ENCODE measurements at regions not wholly inside any gene's neighbourhood (a gene's known extent, or its start where the extent isn't known, plus 50 kb on each side); places are given as distances from the start of the nearest gene placed in this dataset.

- no peak overlapping the region for H3K27ac Mint-ChIP-seq
- H3K9me3 Mint-ChIP-seq, result no peaks in the 10 kb centered on the region
- DNase-seq, result no peak
- H3K4me3 Mint-ChIP-seq, result no peak overlapping the region
- H3K27me3 Mint-ChIP-seq, result no peaks in the 10 kb centered on the region
- no peaks in the 10 kb centered on the region for H3K4me1 Mint-ChIP-seq
- H3K36me3 Mint-ChIP-seq, result no peaks in the 10 kb centered on the region
- ATAC-seq (replicated peaks), result no peak
Measured at GRCh38 chr12:74412606-74413230, 124.9 kb upstream of the ATXN7L3B start.

- Mint-ChIP-seq H3K4me1 (no peaks in the 10 kb centered on the region), H3K36me3 (no peaks in the 10 kb centered on the region), H3K27me3 (no peaks in the 10 kb centered on the region), H3K4me3 (no peak overlapping the region), H3K9me3 (no peaks in the 10 kb centered on the region), H3K27ac (no peak overlapping the region)
- DNase-seq, result no peak
- ATAC-seq (replicated peaks), result peak in 1 of 2 donors; percentile 59
Measured at GRCh38 chr12:74415633-74416032, 122.0 kb upstream of the ATXN7L3B start.

DNA sequence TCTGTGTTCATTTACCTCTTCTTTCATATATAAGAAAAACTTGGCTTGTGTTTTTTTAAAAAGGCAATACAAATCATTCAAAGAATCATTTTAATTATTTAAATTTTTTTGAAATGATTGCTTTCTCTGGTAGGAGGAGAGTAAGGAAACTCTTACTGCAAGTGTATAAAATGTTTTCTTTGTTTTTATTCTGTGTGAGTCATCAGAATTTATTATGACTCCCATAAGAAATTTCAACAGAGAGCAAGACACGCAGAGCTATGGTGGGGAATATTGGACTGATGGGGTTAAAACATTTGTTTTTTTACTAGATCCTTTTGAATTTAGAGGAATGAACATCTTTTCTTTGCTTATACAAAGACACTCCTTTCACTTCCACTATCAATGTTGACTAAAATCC, 119.1 kb upstream of the ATXN7L3B start:
- no peaks in the 10 kb centered on the region for H3K4me1 Mint-ChIP-seq
- H3K27me3 Mint-ChIP-seq, result no peaks in the 10 kb centered on the region
- H3K9me3 Mint-ChIP-seq, result no peaks in the 10 kb centered on the region
- DNase-seq, result no peak
- H3K27ac Mint-ChIP-seq, result no peak overlapping the region
- no peaks in the 10 kb centered on the region for H3K36me3 Mint-ChIP-seq
- no peak for ATAC-seq (replicated peaks)
- no peak overlapping the region for H3K4me3 Mint-ChIP-seq

DNA sequence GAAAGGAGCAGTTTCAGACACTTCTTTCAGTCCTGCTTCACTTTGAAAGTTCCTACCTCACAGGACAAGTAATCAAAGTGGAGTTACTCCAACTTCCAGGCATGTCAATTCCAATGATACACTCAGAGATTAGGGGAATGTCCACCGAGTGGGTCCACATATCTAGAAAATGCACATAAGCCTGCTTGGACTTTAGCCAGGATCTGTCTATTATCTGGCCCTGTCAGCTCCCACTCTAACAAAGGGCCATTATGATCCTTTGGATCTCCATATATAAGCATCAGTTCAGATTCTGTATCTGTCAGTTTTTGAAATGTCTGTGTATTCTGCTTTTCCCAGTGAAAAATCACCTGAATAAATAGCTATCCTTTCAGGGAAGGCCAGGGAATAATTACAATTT, 112.9 kb upstream of the ATXN7L3B start:
- no peaks in the 10 kb centered on the region for H3K4me1 Mint-ChIP-seq
- no peaks in the 10 kb centered on the region for H3K27me3 Mint-ChIP-seq
- H3K9me3 Mint-ChIP-seq, result peaks cover 2 to 3% of the 10 kb centered on the region in 2 donors
- no peak for DNase-seq
- ATAC-seq (replicated peaks), result no peak
- H3K36me3 Mint-ChIP-seq, result no peaks in the 10 kb centered on the region
- no peak overlapping the region for H3K27ac Mint-ChIP-seq
- no peak overlapping the region for H3K4me3 Mint-ChIP-seq

GRCh38 chr12:74426091-74426490, 111.5 kb upstream of the ATXN7L3B start:
- H3K36me3 Mint-ChIP-seq, result no peaks in the 10 kb centered on the region
- H3K4me1 Mint-ChIP-seq, result no peaks in the 10 kb centered on the region
- peaks cover 2 to 3% of the 10 kb centered on the region in 2 donors for H3K9me3 Mint-ChIP-seq

DNA sequence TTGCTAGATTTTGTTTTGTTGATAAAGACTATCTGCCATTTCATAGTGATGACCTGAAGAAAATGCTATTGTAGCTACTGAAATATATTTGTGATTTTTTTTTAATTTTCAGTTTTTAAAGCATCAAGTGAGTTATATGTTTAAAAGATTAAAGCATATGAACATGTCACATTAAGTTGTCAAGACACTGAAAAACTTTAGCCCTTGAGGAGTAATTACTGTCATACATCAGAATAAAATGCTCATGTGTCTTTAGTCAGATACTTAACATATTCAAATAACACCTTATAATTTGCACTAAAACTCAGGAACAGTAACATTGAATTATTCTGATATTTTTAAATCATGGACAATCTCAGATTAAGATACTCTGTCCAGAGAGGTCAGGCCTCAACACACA, 108.1 kb upstream of the ATXN7L3B start:
- no peaks in the 10 kb centered on the region for H3K4me1 Mint-ChIP-seq

More at GRCh38 chr12:74426091-74426490, 111.5 kb upstream of the ATXN7L3B start:
- H3K27me3 Mint-ChIP-seq, result no peaks in the 10 kb centered on the region
- DNase-seq (no peak), ATAC-seq (replicated peaks) (no peak)
- no peak overlapping the region for H3K4me3 Mint-ChIP-seq
- H3K27ac Mint-ChIP-seq, result no peak overlapping the region

GRCh38 chr12:74431801-74432200, 105.8 kb upstream of the ATXN7L3B start:
- ATAC-seq (replicated peaks) (no peak), DNase-seq (no peak)
- Mint-ChIP-seq H3K4me3 (no peak overlapping the region), H3K36me3 (no peaks in the 10 kb centered on the region), H3K27ac (no peak overlapping the region), H3K27me3 (no peaks in the 10 kb centered on the region), H3K4me1 (no peaks in the 10 kb centered on the region), H3K9me3 (peaks cover 2 to 3% of the 10 kb centered on the region in 2 donors)

More for the DNA sequence above, 108.1 kb upstream of the ATXN7L3B start:
- Mint-ChIP-seq H3K9me3 (peaks cover 2 to 3% of the 10 kb centered on the region in 2 donors), H3K4me3 (no peak overlapping the region), H3K27me3 (no peaks in the 10 kb centered on the region), H3K27ac (no peak overlapping the region), H3K36me3 (no peaks in the 10 kb centered on the region)
- DNase-seq (no peak), ATAC-seq (replicated peaks) (no peak)

DNA sequence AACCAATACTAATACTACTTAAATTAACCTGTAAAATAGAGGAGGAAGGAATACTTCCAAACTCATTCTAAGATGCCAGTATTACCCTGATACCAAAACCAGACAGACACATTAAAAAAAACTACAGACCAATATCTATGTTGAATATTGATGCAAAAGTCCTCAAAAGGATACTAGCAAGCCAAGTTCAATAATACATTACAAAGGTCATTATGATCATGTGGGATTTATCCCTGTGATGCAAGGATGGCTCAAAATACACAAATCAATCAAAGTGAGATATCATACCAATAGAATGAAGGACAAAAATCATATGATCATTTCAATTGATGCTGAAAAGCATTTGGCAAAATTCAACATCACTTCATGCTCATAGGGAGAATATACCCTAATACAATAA, 97.2 kb upstream of the ATXN7L3B start:
- DNase-seq (no peak), ATAC-seq (replicated peaks) (no peak)
- no peak overlapping the region for H3K27ac Mint-ChIP-seq
- peaks cover 0 to 14% of the 10 kb centered on the region in 2 donors for H3K27me3 Mint-ChIP-seq
- no peaks in the 10 kb centered on the region for H3K36me3 Mint-ChIP-seq
- no peaks in the 10 kb centered on the region for H3K4me1 Mint-ChIP-seq
- H3K4me3 Mint-ChIP-seq, result no peak overlapping the region
- no peaks in the 10 kb centered on the region for H3K9me3 Mint-ChIP-seq

GRCh38 chr12:74441872-74442271, 95.8 kb upstream of the ATXN7L3B start:
- Mint-ChIP-seq H3K27ac (no peak overlapping the region), H3K27me3 (peaks cover 0 to 14% of the 10 kb centered on the region in 2 donors), H3K9me3 (no peaks in the 10 kb centered on the region), H3K36me3 (no peaks in the 10 kb centered on the region), H3K4me3 (no peak overlapping the region), H3K4me1 (no peaks in the 10 kb centered on the region)
- ATAC-seq (replicated peaks), result no peak
- no peak for DNase-seq

DNA sequence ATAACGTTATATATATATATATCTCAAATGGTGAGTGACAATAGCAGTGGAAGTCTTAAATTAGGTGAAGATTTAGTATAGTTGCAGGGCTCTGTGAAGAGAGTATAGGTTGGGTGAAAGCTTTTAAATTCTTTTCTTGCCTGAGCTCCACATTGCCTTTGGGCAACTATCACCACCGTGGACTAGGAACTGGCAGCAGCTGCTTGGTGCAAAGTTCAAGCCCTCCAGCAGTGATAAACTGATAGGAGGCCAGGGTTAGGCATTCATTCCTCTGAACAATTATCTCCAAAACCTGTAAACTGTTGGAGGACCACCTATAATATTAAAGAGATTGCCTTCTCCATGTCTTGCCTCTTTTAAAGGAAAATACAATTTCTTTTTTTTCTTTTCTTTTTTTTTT, 91.2 kb upstream of the ATXN7L3B start:
- Mint-ChIP-seq H3K36me3 (no peaks in the 10 kb centered on the region), H3K27me3 (no peaks in the 10 kb centered on the region), H3K4me3 (no peak overlapping the region), H3K9me3 (no peaks in the 10 kb centered on the region), H3K27ac (no peak overlapping the region), H3K4me1 (no peaks in the 10 kb centered on the region)
- no peak for DNase-seq
- ATAC-seq (replicated peaks), result no peak

DNA sequence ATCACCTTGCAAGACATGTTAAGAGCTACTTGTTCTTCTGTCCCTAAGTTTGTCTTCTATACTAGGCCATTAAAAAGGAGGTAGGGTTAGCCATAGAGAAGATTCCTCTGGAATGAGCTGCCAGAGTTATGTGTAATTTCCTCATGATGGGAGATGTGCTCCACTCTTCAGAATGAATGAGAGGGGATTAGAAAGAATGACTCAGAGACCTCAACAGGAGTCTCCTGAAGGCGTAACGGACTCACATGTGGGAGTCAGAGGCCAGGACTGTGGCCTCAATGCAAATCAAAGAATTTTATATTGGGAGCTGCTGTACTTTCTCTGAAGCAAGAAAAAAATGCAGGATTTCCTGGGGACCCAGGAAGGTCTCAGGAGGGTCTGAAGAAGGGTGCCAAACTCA, 87.8 kb upstream of the ATXN7L3B start:
- ATAC-seq (replicated peaks) (no peak), DNase-seq (no peak)
- no peaks in the 10 kb centered on the region for H3K27me3 Mint-ChIP-seq
- no peak overlapping the region for H3K27ac Mint-ChIP-seq
- no peak overlapping the region for H3K4me3 Mint-ChIP-seq
- H3K36me3 Mint-ChIP-seq, result no peaks in the 10 kb centered on the region
- no peaks in the 10 kb centered on the region for H3K9me3 Mint-ChIP-seq
- no peaks in the 10 kb centered on the region for H3K4me1 Mint-ChIP-seq

GRCh38 chr12:74454109-74454508, 83.5 kb upstream of the ATXN7L3B start:
- no peaks in the 10 kb centered on the region for H3K36me3 Mint-ChIP-seq
- H3K4me1 Mint-ChIP-seq, result no peaks in the 10 kb centered on the region
- H3K9me3 Mint-ChIP-seq, result no peaks in the 10 kb centered on the region
- H3K27ac Mint-ChIP-seq, result no peak overlapping the region
- no peak for ATAC-seq (replicated peaks)
- DNase-seq, result no peak
- H3K27me3 Mint-ChIP-seq, result no peaks in the 10 kb centered on the region
- H3K4me3 Mint-ChIP-seq, result no peak overlapping the region

GRCh38 chr12:74455429-74455828, 82.2 kb upstream of the ATXN7L3B start:
- DNase-seq (no peak), ATAC-seq (replicated peaks) (no peak)
- H3K27ac Mint-ChIP-seq, result no peak overlapping the region
- H3K4me1 Mint-ChIP-seq, result no peaks in the 10 kb centered on the region
- no peaks in the 10 kb centered on the region for H3K9me3 Mint-ChIP-seq
- H3K27me3 Mint-ChIP-seq, result no peaks in the 10 kb centered on the region
- no peak overlapping the region for H3K4me3 Mint-ChIP-seq
- no peaks in the 10 kb centered on the region for H3K36me3 Mint-ChIP-seq

- H3K27me3 Mint-ChIP-seq, result no peaks in the 10 kb centered on the region
- H3K4me3 Mint-ChIP-seq, result no peak overlapping the region
- no peaks in the 10 kb centered on the region for H3K36me3 Mint-ChIP-seq
- DNase-seq (no peak), ATAC-seq (replicated peaks) (no peak)
- H3K4me1 Mint-ChIP-seq, result no peaks in the 10 kb centered on the region
- no peak overlapping the region for H3K27ac Mint-ChIP-seq
- no peaks in the 10 kb centered on the region for H3K9me3 Mint-ChIP-seq
Measured at GRCh38 chr12:74456431-74456830, 81.2 kb upstream of the ATXN7L3B start.

- DNase-seq (no peak), ATAC-seq (replicated peaks) (no peak)
- no peak overlapping the region for H3K27ac Mint-ChIP-seq
- no peak overlapping the region for H3K4me3 Mint-ChIP-seq
- no peaks in the 10 kb centered on the region for H3K4me1 Mint-ChIP-seq
- H3K36me3 Mint-ChIP-seq, result no peaks in the 10 kb centered on the region
- no peaks in the 10 kb centered on the region for H3K9me3 Mint-ChIP-seq
- peaks cover 0 to 17% of the 10 kb centered on the region in 2 donors for H3K27me3 Mint-ChIP-seq
Measured at GRCh38 chr12:74468401-74468800, 69.2 kb upstream of the ATXN7L3B start.

- Mint-ChIP-seq H3K36me3 (no peaks in the 10 kb centered on the region), H3K9me3 (no peaks in the 10 kb centered on the region), H3K27me3 (no peaks in the 10 kb centered on the region)
Measured at GRCh38 chr12:74476234-74476633, 61.4 kb upstream of the ATXN7L3B start.

More at GRCh38 chr12:74476234-74476633, 61.4 kb upstream of the ATXN7L3B start:
- no peak for DNase-seq
- no peaks in the 10 kb centered on the region for H3K4me1 Mint-ChIP-seq
- no peak overlapping the region for H3K4me3 Mint-ChIP-seq
- no peak for ATAC-seq (replicated peaks)
- H3K27ac Mint-ChIP-seq, result no peak overlapping the region
